ENCODE measurements at regions not wholly inside any gene's neighbourhood (a gene's known extent, or its start where the extent isn't known, plus 50 kb on each side); places are given as distances from the start of the nearest gene placed in this dataset.

GRCh38 chr3:88586121-88586640, 436.4 kb downstream of the C3orf38 start:
- H3K9me3 ChIP-seq (ENCODE audit: control insufficient read depth, low read length) = no peaks in the 10 kb centered on the region
- no peaks in the 10 kb centered on the region for H3K27me3 ChIP-seq (ENCODE audit: control insufficient read depth, insufficient read depth, low read length, poor library complexity, severe bottlenecking)
- no peak overlapping the region for H3K27ac ChIP-seq (ENCODE audit: insufficient read depth, low read depth, low read length, poor library complexity, severe bottlenecking)
- no peak overlapping the region for H3K4me3 ChIP-seq (ENCODE audit: insufficient read depth, low read depth, low read length)
- WGBS, 2 experiments = 80 to 87% methylated on average over 2 of the region's 2 CpGs
- H3K4me1 ChIP-seq (ENCODE audit: control insufficient read depth, insufficient read depth, low read length) = no peaks in the 10 kb centered on the region
- no peaks in the 10 kb centered on the region for H3K36me3 ChIP-seq (ENCODE audit: control insufficient read depth, insufficient read depth, low read length)

GRCh38 chr3:88589138-88589537, 439.4 kb downstream of the C3orf38 start:
- Histone ChIP-seq H3K36me3 (ENCODE audit: control insufficient read depth, insufficient read depth, low read length) (no peaks in the 10 kb centered on the region), H3K9me3 (ENCODE audit: control insufficient read depth, low read length) (no peaks in the 10 kb centered on the region), H3K27ac (ENCODE audit: insufficient read depth, low read depth, low read length, poor library complexity, severe bottlenecking) (no peak overlapping the region), H3K4me3 (ENCODE audit: insufficient read depth, low read depth, low read length) (no peak overlapping the region), H3K4me1 (ENCODE audit: control insufficient read depth, insufficient read depth, low read length) (no peaks in the 10 kb centered on the region), H3K27me3 (ENCODE audit: control insufficient read depth, insufficient read depth, low read length, poor library complexity, severe bottlenecking) (no peaks in the 10 kb centered on the region)
- WGBS, 2 experiments = 91 to 97% methylated on average over 2 of the region's 2 CpGs

- WGBS, 2 experiments = 94 to 100% methylated on average over 1 of the region's 1 CpG
Measured at GRCh38 chr3:88595026-88595425, 445.3 kb downstream of the C3orf38 start.

GRCh38 chr3:88596451-88596850, 446.7 kb downstream of the C3orf38 start:
- WGBS, 2 experiments = 100% methylated on average over 1 of the region's 1 CpG
- H3K27ac ChIP-seq (ENCODE audit: insufficient read depth, low read depth, low read length, poor library complexity, severe bottlenecking) = no peak overlapping the region
- H3K27me3 ChIP-seq (ENCODE audit: control insufficient read depth, insufficient read depth, low read length, poor library complexity, severe bottlenecking) = no peaks in the 10 kb centered on the region
- peaks cover 3% of the 10 kb centered on the region for H3K9me3 ChIP-seq (ENCODE audit: control insufficient read depth, low read length)
- H3K4me3 ChIP-seq (ENCODE audit: insufficient read depth, low read depth, low read length) = no peak overlapping the region
- no peaks in the 10 kb centered on the region for H3K4me1 ChIP-seq (ENCODE audit: control insufficient read depth, insufficient read depth, low read length)
- no peaks in the 10 kb centered on the region for H3K36me3 ChIP-seq (ENCODE audit: control insufficient read depth, insufficient read depth, low read length)

More at GRCh38 chr3:88595026-88595425, 445.3 kb downstream of the C3orf38 start:
- Histone ChIP-seq H3K36me3 (ENCODE audit: control insufficient read depth, insufficient read depth, low read length) (no peaks in the 10 kb centered on the region), H3K27me3 (ENCODE audit: control insufficient read depth, insufficient read depth, low read length, poor library complexity, severe bottlenecking) (no peaks in the 10 kb centered on the region), H3K9me3 (ENCODE audit: control insufficient read depth, low read length) (peaks cover 3% of the 10 kb centered on the region), H3K4me1 (ENCODE audit: control insufficient read depth, insufficient read depth, low read length) (no peaks in the 10 kb centered on the region), H3K4me3 (ENCODE audit: insufficient read depth, low read depth, low read length) (no peak overlapping the region), H3K27ac (ENCODE audit: insufficient read depth, low read depth, low read length, poor library complexity, severe bottlenecking) (no peak overlapping the region)

GRCh38 chr3:88610820-88611219, 461.1 kb downstream of the C3orf38 start:
- H3K36me3 ChIP-seq (ENCODE audit: control insufficient read depth, insufficient read depth, low read length) = no peaks in the 10 kb centered on the region
- H3K4me3 ChIP-seq (ENCODE audit: insufficient read depth, low read depth, low read length) = no peak overlapping the region
- H3K4me1 ChIP-seq (ENCODE audit: control insufficient read depth, insufficient read depth, low read length) = no peaks in the 10 kb centered on the region
- H3K27ac ChIP-seq (ENCODE audit: insufficient read depth, low read depth, low read length, poor library complexity, severe bottlenecking) = no peak overlapping the region
- no peaks in the 10 kb centered on the region for H3K9me3 ChIP-seq (ENCODE audit: control insufficient read depth, low read length)
- WGBS, 2 experiments = 92 to 95% methylated on average over 5 of the region's 5 CpGs
- H3K27me3 ChIP-seq (ENCODE audit: control insufficient read depth, insufficient read depth, low read length, poor library complexity, severe bottlenecking) = no peaks in the 10 kb centered on the region

GRCh38 chr3:88611826-88612326, 462.1 kb downstream of the C3orf38 start:
- Histone ChIP-seq H3K9me3 (ENCODE audit: control insufficient read depth, low read length) (no peaks in the 10 kb centered on the region), H3K27me3 (ENCODE audit: control insufficient read depth, insufficient read depth, low read length, poor library complexity, severe bottlenecking) (no peaks in the 10 kb centered on the region), H3K4me1 (ENCODE audit: control insufficient read depth, insufficient read depth, low read length) (no peaks in the 10 kb centered on the region), H3K36me3 (ENCODE audit: control insufficient read depth, insufficient read depth, low read length) (no peaks in the 10 kb centered on the region), H3K4me3 (ENCODE audit: insufficient read depth, low read depth, low read length) (no peak overlapping the region), H3K27ac (ENCODE audit: insufficient read depth, low read depth, low read length, poor library complexity, severe bottlenecking) (no peak overlapping the region)
- WGBS, 2 experiments = 94 to 95% methylated on average over 2 of the region's 2 CpGs

GRCh38 chr3:88616413-88616812, 466.7 kb downstream of the C3orf38 start:
- Histone ChIP-seq H3K4me1 (ENCODE audit: control insufficient read depth, insufficient read depth, low read length) (no peaks in the 10 kb centered on the region), H3K36me3 (ENCODE audit: control insufficient read depth, insufficient read depth, low read length) (no peaks in the 10 kb centered on the region), H3K4me3 (ENCODE audit: insufficient read depth, low read depth, low read length) (no peak overlapping the region), H3K27me3 (ENCODE audit: control insufficient read depth, insufficient read depth, low read length, poor library complexity, severe bottlenecking) (no peaks in the 10 kb centered on the region), H3K27ac (ENCODE audit: insufficient read depth, low read depth, low read length, poor library complexity, severe bottlenecking) (no peak overlapping the region), H3K9me3 (ENCODE audit: control insufficient read depth, low read length) (no peaks in the 10 kb centered on the region)
- 60 to 63% methylated on average over 1 of the region's 1 CpG for WGBS, 2 experiments

GRCh38 chr3:88617283-88617682, 467.5 kb downstream of the C3orf38 start:
- Histone ChIP-seq H3K4me1 (ENCODE audit: control insufficient read depth, insufficient read depth, low read length) (no peaks in the 10 kb centered on the region), H3K4me3 (ENCODE audit: insufficient read depth, low read depth, low read length) (no peak overlapping the region), H3K27me3 (ENCODE audit: control insufficient read depth, insufficient read depth, low read length, poor library complexity, severe bottlenecking) (no peaks in the 10 kb centered on the region), H3K36me3 (ENCODE audit: control insufficient read depth, insufficient read depth, low read length) (no peaks in the 10 kb centered on the region), H3K9me3 (ENCODE audit: control insufficient read depth, low read length) (no peaks in the 10 kb centered on the region), H3K27ac (ENCODE audit: insufficient read depth, low read depth, low read length, poor library complexity, severe bottlenecking) (no peak overlapping the region)
- no CpG with 5 or more reads among the region's 1 CpG for WGBS, 2 experiments

GRCh38 chr3:88618021-88618645, 468.4 kb downstream of the C3orf38 start:
- no peaks in the 10 kb centered on the region for H3K36me3 ChIP-seq (ENCODE audit: control insufficient read depth, insufficient read depth, low read length)
- H3K4me1 ChIP-seq (ENCODE audit: control insufficient read depth, insufficient read depth, low read length) = no peaks in the 10 kb centered on the region
- no peaks in the 10 kb centered on the region for H3K9me3 ChIP-seq (ENCODE audit: control insufficient read depth, low read length)
- no peak overlapping the region for H3K4me3 ChIP-seq (ENCODE audit: insufficient read depth, low read depth, low read length)
- H3K27ac ChIP-seq (ENCODE audit: insufficient read depth, low read depth, low read length, poor library complexity, severe bottlenecking) = no peak overlapping the region
- H3K27me3 ChIP-seq (ENCODE audit: control insufficient read depth, insufficient read depth, low read length, poor library complexity, severe bottlenecking) = no peaks in the 10 kb centered on the region
- WGBS, 2 experiments = 88 to 89% methylated on average over 6 of the region's 7 CpGs

- 75 to 100% methylated on average over 1 of the region's 2 CpGs for WGBS, 2 experiments
- no peaks in the 10 kb centered on the region for H3K9me3 ChIP-seq (ENCODE audit: control insufficient read depth, low read length)
- H3K27ac ChIP-seq (ENCODE audit: insufficient read depth, low read depth, low read length, poor library complexity, severe bottlenecking) = no peak overlapping the region
- H3K36me3 ChIP-seq (ENCODE audit: control insufficient read depth, insufficient read depth, low read length) = no peaks in the 10 kb centered on the region
- H3K4me1 ChIP-seq (ENCODE audit: control insufficient read depth, insufficient read depth, low read length) = no peaks in the 10 kb centered on the region
- H3K27me3 ChIP-seq (ENCODE audit: control insufficient read depth, insufficient read depth, low read length, poor library complexity, severe bottlenecking) = no peaks in the 10 kb centered on the region
- no peak overlapping the region for H3K4me3 ChIP-seq (ENCODE audit: insufficient read depth, low read depth, low read length)
Measured at GRCh38 chr3:88621586-88621985, 471.8 kb downstream of the C3orf38 start.

Measured in ectodermal cell (in vitro differentiated cells).